HG03045 (cell line): ENCODE measurements at regions not wholly inside any gene's neighbourhood (a gene's known extent, or its start where the extent isn't known, plus 50 kb on each side); places are given as distances from the start of the nearest gene placed in this dataset.

ENCODE experiments used
- ATAC-seq: cut with Tn5 transposase; IDR thresholded peaks from one replicate; pipeline ENCODE4 v1.9.1; 2021; ENCODE audit warnings: mild to moderate bottlenecking, moderate library complexity; ENCODE audit not compliant: unreplicated experiment

GRCh38 chr12:14252697-14253096 lies 112.8 kb upstream of the ATF7IP start:
- no peak for ATAC-seq

- no peak for ATAC-seq
These were observed 112.0 kb upstream of the ATF7IP start for GRCh38 chr12:14253496-14253895.

- no peak for ATAC-seq
These were observed 110.7 kb upstream of the ATF7IP start for GRCh38 chr12:14254781-14255180.

GRCh38 chr12:14256121-14256520 lies 109.4 kb upstream of the ATF7IP start:
- no peak for ATAC-seq

GRCh38 chr12:14256555-14257169 lies 108.8 kb upstream of the ATF7IP start:
- peak; percentile 43 for ATAC-seq

GRCh38 chr12:14257303-14257733 lies 108.2 kb upstream of the ATF7IP start:
- ATAC-seq, result no peak

- ATAC-seq, result peak; percentile 72
These were observed 107.5 kb upstream of the ATF7IP start for GRCh38 chr12:14257734-14258574.

- ATAC-seq, result no peak
These were observed 106.9 kb upstream of the ATF7IP start for GRCh38 chr12:14258575-14258940.

GRCh38 chr12:14259481-14260010 lies 105.9 kb upstream of the ATF7IP start:
- no peak for ATAC-seq

GRCh38 chr12:14260011-14260993 lies 105.2 kb upstream of the ATF7IP start:
- ATAC-seq, result no peak

GRCh38 chr12:14261096-14261495 lies 104.4 kb upstream of the ATF7IP start:
- no peak for ATAC-seq

- no peak for ATAC-seq
These were observed 103.6 kb upstream of the ATF7IP start for GRCh38 chr12:14261861-14262260.

GRCh38 chr12:14262771-14263511 lies 102.5 kb upstream of the ATF7IP start:
- no peak for ATAC-seq

GRCh38 chr12:14263742-14264141 lies 101.7 kb upstream of the ATF7IP start:
- ATAC-seq, result no peak

GRCh38 chr12:14264316-14264715 lies 101.2 kb upstream of the ATF7IP start:
- ATAC-seq, result no peak

GRCh38 chr12:14264778-14265177 lies 100.7 kb upstream of the ATF7IP start:
- no peak for ATAC-seq

GRCh38 chr12:14268120-14268515 lies 97.4 kb upstream of the ATF7IP start:
- no peak for ATAC-seq

GRCh38 chr12:14270392-14270791 lies 95.1 kb upstream of the ATF7IP start:
- no peak for ATAC-seq

- no peak for ATAC-seq
These were observed 92.2 kb upstream of the ATF7IP start for GRCh38 chr12:14272956-14273912.
